Daoy (cell line): ENCODE measurements at regions not wholly inside any gene's neighbourhood (a gene's known extent, or its start where the extent isn't known, plus 50 kb on each side); places are given as distances from the start of the nearest gene placed in this dataset.
"Not testable (repeated sequence)": the region's sequence is repeated elsewhere in the genome, so short reads cannot be mapped to it uniquely, and the experiment has no call there.

ENCODE experiments used
- DNase-seq: peaks from one replicate; pipeline ENCODE4 v3.0.0-alpha.2; 2015; ENCODE audit warnings: low read depth

DNA sequence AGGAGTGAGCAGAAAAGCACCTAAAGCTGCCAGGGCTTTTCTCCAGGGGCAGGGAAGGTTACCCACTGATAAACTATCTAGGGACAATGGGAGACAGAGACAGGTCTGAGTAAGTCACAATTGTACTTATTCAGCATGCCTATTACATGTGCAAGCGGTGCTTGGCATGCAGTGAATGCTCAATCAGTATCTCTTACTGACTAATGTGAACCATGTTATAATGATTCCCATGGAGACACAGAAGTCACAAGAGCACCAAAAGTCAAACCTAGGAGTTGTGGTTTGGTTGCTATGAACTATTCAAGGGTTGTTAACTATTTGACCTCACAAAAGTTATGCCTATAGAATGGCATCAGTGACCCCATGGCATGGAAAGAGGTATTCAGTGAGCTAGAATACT lies 50.0 kb upstream of the RASGRP1 start:
- DNase-seq: no peak

DNA sequence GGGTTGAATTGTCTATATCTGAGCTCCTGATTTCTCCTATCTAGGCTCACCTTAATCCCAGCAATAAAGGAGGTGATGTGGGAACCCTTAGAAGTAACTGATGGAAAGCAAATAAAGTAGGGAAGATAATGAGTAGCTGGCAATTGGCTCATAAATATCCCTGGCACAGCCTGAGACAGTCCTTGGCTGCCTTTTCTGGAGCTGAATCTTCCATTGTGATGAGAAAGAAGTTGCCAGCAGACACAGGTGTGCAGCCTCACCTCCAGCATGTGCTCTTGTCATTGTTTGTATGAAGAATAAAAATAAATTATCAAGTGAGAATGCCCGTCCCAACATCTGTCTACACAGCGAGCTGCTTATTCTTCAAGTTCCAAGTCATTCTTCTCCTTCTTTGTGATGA lies 53.2 kb upstream of the RASGRP1 start:
- DNase-seq: no peak

DNA sequence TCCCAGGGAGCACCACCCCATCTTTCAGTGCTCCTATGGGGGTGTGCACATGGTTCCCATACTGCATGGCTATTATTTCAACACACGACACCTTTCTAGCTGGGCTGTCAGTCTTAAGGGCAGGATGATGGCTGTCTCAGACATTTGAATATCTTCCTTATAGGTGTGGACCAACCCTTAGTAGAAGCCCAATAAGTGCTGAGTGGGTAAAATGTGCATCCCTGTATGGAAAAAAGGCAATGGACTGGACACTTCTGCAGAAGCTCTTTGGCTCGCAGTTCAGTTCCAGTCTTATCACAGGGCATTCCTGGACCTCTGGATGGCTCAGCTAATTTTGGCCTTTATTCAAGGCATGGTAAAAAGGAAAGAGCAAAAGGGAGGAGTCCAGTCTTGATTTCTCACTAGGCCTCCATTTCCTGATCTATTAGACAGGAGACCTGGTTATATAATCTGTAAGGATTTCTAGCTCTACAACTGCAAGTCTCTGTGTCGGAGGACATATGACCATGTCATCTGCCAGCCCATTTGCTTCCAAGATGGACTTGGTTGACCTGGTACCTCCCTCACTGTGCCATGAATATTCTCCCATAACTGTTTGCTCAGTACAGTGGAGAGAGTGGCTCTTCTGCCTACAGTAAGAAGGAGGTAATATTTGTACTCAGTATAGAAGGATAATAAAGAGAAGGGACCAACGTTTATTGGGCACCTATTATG lies 53.8 kb upstream of the RASGRP1 start:
- no peak for DNase-seq

DNA sequence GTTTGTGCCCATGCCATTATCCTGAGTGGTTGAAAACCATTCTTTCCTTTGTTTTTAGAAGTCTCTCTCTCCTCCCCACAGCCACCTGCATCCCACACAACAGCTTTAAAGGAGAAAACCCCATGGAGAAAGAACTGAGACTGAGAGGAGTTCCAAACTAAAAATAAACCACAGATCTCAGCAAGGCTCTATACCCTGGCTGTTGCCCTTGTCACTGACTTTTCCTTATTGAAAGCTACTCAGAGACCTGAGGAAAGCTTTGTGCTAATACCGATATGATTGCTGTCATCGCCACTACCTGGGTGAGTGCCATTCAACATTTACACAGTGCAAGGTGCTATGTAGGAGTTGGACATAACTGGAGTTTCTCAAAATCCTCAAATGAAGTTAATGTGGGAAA lies 55.5 kb upstream of the RASGRP1 start:
- no peak for DNase-seq

DNA sequence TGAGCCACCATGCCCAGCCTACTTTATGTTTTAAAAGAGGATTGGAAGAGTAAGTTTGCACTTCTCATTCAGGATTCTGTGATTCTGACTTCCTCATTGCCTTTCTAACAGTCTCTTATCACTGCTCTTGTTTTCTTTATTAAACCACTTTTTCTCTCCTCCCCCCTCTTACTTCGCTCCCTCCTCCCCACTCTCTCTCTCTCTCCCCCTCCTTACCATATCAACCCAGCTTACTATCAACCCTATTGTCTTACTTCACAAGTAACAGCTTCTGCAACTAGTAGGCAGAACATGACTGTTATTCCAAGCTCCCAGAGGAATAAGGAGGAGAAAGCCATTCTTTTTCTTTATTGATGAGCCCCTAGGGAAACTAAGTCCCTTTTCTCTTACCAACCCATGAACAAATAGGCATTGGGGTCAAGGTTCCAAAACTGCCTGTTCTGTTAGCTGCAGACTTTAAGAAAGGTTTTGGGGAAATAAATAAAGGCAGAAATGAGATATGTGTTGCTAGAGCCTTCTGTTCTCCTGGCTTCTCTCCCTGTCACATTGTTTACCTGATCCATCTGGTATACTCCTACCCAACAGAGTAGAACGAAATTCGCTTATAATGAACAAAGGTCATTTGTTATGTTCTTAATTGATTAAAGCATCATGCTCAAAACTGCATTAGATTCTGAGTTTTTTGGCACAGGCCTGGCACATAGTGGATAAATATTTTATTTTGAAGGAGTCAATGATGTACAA lies 56.4 kb upstream of the RASGRP1 start:
- no peak for DNase-seq

DNA sequence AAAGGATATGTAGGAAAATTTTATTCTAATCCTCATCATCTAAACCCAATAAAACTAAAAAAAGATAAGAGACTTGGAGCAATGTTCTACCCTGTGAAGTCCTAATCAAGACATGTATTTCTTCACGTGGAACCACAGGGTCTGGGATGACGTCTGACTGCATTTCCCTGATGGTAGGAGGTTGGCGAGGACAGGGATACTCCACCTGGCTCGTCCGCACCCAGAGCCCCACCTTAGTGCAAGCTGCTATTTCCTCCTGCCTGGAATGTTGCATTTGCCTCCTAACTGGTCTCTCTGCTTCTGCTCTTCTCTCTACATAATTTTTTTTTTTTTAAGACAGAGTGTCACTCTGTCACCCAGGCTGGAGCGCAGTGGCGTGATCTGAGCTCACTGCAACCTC lies 57.7 kb upstream of the RASGRP1 start:
- no peak for DNase-seq

DNA sequence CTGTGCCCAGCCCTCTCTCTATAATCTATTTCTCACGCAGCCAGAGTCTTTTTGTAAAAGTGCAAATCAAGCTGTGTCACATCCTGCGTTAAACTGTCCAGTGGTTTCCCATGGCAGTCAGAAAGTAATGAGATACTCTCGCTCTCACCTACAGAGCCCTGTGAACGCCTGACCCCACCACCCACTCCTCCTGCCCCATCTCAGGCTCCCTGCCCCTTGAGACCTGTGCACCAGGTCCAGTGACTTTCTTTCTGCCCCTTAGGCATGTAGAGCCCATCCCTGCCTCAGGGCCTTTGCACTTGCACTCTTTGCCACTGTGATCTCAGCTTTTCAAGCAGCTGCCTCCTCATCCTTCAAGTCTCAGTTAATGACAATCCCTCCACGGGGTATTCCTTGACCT lies 58.3 kb upstream of the RASGRP1 start:
- DNase-seq: no peak

DNA sequence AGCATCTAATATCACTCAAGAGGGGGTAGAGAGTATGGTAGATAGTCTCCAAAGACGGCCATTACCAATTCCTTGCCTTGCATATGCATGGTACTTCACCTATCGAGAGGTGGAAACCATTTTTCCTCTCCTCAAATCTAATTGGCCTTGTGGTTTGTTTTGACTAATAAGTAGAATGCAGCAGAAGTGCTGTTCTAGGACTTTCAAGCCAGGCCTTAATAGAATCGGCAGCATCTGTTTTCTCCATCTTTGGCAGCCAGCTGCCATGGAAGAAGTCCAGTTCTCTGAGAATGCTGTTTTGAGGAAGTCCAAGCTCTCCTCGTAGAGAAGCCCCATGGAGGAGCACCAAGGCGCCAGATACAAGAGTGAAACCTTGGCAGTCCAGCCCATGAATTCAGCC lies 59.1 kb upstream of the RASGRP1 start:
- DNase-seq: no peak

DNA sequence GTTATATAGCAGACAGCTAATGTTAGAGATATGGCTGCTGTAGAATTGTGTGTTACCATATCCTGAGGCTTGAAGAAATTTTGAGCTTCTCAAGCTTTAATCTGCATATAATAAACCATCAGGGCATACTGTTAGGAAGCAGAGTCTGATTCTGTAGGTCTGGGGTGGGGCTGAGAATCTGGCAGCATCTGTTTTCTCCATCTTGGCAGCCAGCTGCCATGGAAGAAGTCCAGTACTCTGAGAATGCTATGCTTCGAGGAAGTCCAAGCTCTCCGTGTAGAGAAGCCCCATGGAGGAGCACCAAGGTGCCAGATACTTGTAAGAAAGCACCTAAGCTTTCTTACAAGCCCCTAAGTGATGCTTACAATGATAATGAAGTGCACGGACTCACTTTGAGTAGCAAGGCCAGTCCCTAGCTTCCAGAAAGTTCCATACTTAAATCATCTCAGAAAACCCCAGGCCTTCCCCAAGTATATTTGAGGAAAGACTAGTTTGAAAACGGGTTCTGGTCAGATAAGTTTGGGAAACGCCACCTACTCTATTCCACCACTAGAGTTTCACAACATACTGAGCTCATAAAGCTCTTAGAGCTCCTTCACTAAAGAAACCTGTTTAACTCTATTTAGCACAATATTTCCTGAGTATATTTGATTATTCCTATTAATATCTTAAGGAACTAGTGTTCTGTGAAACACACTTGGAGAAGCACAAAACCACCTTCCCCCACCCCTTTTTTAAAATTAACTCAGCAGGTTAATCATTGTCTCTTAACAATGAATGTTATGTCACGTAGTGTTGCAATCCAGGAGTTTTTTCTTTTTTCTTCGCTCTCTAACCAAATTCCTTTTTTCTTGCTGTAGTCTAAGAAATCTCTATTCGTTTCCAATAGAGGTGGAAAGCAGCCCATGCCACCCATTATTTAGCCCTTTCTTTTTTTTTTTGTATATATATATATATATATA lies 59.9 kb upstream of the RASGRP1 start:
- DNase-seq: no peak

DNA sequence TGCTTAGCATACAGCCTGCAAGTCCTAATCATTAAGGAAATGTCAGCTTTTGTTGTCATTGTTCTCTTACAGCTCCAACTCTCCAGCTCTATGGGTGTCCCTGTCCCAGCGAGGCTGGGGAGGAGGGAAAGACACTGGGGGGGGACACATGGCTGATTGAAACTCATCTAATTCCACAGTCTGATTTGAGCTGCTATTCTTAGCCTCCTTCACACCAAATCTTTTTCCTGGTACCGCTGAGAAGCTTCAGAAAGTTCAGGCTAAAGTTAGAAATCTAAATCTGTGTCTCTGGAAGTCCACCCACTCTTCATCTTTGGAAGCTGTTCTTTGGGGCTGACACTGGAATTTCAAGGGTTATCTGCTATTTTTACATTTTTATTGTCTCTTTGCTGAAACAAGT lies 61.3 kb upstream of the RASGRP1 start:
- DNase-seq: no peak

DNA sequence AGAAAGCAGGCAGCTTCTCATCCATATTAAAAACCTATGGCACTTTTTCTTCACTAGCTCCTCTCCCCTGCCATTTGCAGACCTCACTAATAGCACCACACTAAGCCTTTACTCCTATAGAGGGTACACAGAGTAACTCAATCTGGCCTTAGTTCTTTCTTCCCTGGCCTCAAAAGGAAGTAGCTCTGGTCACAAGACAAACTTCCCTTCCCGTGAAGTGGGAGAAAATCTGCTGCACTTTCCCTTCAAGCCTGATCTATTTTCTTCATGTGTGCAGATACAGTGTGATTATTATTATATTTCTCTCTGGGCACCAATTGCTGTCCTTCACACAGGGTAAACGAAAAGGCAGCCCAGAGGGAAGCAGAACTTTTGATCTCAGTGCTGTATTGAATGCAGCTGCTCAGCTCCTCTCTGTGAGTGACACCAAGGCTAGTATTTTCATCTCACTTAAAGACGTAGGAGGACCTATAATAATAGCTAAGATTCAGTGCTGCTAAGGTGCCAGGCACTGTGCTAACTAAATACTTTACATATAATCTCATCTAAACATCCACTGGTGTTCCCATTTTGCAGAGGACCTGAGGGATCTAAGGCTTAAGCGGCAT lies 61.9 kb upstream of the RASGRP1 start:
- no peak for DNase-seq

DNA sequence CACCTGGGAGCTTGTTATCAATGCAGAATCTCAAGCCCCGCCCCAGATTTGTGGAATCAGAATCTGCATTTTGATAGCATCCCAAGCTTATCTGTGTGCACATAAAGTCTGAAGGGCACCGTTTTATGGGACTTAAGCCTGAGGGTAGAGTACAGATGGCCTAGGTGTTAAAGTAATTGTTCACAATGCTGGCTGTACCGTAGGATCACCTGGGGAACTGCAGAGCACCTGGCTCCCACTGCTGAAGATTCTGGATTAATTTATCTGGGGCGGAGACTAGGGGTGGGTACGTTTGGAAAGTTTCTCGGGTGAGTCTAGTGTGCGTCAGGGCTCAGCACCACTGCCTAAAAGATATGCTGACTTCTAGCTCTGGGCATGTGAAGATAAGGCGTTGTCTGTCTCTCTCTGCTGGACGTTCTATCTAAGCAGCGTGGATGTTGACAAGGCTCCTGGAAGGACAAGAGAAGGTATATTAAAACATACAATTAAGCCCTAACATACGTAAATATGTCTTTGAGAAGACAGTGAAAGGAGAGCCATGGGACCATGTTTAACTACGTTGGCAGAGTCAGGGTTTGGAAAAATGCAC lies 63.2 kb upstream of the RASGRP1 start:
- DNase-seq: no peak

DNA sequence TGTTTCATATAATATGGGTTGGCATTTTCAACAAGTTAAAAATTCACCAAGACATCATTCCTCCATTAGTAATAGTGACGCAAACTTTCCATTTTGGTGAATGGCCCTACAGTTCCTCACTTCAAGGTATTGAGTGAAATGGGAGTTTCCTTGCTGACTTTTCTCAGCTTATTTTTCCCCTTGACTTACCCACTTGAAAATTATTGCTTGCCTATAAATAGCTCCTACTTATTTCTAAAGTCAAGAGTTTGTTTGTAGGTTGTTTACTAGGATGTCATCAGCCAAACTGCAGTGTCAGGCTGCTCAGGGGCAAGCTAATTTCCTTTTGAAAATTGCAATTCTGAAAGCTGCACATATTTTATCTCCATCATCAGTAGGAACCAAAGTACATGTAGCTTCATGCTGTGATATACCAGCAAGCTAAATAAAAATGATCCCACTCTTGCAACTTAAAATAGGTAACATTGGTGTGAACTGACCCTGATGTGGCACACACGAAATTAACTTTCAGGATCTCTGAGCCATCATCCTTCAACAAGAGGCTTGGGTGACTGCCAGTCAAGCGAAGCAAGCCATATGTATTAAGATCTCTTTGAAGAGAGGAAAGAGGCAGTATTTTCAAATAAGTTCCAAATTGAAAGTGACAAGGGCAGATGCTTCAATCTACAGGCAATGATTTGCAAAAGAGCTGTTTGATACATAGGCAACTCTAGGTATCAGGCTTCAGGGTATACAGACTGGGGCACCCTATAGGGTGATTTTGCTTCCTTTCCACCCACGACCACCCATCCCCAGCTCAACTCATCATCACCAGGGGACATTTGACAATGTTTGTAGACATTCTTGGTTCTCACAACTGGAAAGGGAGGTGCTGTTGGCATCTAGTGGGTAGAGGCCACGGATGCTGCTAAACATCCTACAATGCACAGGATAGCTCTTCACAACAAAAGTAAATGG lies 66.8 kb upstream of the RASGRP1 start:
- DNase-seq: no peak

DNA sequence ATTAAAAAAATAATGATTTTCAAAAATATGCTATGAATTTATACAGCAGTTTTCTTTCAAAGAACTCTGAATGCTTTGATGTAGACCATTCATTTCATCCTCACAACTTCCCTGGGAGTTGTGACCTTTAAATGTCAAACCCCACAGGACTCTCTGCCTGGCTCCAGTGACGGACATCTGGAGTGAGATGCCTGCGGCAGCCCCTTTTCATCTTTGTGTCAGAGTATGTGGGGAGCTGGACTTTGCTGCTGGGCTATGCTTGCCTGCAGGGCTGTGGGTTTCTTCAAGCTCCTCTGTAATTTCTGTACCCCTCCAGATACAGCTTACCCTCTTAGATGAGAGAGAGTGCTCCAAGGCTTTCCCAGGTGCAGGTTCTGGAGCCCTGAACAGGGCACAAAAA lies 70.6 kb upstream of the RASGRP1 start:
- DNase-seq: no peak

DNA sequence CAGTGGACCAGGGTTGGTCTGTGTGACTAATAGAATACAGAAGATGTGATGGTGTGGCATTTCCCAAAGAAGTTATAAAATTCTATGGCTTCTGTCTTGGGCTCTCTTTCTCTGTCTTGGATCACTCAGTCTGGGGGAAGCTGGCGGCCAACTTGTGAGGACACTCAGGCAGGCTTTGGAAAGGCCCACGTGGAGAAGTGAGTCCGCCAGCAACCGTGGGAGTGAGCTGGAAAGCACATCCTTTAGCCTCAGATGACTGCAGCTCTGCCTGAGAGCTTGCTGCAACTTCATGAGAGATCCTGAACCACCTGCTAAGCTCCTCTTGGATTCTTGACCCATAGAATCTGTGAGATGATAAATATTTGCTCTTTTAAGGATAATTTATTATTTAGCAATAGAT lies 72.0 kb upstream of the RASGRP1 start:
- no peak for DNase-seq

DNA sequence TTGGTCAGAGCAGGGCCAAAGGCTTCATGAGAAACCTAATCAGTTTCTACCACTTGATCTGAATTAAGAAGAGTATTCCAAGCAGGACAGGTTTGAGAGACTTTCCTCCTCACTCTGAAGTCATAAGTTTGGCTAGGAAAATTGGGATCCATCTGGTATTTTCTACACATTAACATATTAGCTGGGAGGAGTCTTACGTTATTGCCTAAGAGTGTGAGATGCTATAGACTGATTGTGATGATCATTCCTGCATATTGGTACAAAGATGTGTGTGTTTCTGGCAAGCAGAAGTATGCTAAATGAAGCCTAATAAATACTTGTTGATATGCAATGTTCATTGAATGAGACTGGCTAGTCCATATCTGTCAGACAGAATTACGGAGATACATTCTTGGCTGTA lies 73.5 kb upstream of the RASGRP1 start:
- DNase-seq: no peak

DNA sequence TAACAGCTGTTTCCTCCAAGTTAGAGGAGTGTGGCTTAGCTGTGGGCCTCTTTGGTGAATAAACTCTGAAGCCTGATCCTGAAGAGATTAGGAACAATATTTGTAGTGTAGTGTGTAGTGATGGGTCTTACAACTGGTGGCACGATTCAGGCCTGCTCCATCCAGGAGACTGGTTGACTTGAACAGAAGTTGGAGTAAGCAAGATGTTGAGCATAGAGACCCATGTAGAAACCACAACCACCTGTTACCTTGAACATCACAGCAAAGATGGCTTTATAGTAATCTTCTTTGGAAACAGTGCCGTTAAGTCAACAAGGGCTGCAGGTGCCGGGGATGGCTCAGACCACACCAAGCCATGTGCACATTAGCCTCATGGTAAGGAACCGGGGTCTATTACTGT lies 74.2 kb upstream of the RASGRP1 start:
- DNase-seq: no peak

DNA sequence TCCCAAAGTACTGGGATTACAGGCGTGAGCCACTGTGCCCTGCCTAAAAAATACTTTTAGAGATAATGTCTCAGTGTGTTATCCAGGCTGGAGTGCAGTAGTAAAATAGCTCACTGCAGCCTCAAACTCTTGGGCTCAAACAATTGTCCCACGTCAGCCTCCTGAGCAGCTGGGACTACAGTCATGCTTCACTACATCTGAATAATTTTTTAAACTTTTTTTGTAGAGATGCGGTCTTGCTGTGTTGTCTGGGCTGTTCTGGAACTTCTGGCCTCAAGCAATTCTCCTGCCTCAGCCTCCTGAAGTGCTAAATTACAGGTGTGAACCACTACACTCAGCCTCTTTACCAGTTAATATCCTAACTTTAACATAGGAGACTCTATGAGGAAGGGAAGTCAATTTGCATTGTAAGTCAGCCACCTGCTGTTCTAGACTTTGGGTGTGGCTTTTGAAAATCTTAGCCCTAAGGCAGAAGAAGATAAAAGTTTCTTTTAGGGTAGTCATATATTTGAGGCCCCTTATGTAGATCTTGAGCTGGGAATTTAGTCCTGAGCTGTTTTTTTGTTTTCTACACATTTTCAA lies 78.2 kb upstream of the RASGRP1 start:
- DNase-seq: no peak

DNA sequence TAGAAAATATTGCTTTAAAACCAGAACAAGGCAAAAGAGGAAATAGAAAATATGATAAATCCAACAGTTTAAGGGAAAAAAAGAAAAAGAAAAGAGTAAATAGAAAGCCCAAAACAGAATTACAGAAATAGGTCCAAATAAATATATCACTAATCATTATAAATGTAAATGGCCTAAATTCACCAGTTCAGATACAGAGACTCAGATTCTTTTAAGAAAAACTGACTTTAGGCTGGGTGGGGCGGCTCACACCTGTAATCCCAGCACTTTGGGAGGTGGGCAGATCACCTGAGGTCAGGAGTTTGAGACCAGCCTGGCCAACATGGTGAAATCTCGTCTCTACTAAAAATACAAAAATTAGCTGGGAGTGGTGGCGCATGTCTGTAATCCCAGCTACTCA lies 79.7 kb upstream of the RASGRP1 start:
- DNase-seq: not testable (repeated sequence)

DNA sequence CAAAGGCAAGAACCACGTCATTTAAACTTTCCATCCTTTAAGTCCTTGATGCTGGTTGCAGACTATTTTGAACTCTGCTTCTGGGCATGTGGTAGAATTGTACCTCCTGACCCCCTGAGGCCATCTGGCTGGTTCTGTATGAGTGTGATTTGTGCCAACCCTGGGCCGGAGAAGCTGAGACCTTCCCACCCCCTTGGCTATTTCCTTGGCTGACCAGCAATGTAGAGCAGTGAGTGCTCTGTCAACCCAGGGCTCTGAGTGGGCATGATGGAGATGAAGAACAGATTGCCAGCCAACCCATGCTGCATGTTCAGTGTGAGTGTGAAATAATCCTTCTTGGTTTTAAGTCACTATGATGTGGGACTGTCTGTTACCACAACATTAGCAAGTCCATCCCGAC lies 82.1 kb upstream of the RASGRP1 start:
- DNase-seq: no peak
